HL-60 (cell line): ENCODE measurements at regions not wholly inside any gene's neighbourhood (a gene's known extent, or its start where the extent isn't known, plus 50 kb on each side); places are given as distances from the start of the nearest gene placed in this dataset.

Experiments used
- POLR2AphosphoS5 ChIP-seq: IDR thresholded peaks from 2 replicates; pipeline ENCODE4 v1.6.1; 2012; ENCODE audit warnings: low read depth
- TF ChIP-seq, protein P1 (sequence below): IDR thresholded peaks from one replicate; pipeline ENCODE4 v1.5.1; 2011; ENCODE audit warnings: low read length, control low read depth, inconsistent platforms; ENCODE audit not compliant: insufficient read depth
- TF ChIP-seq, protein P2 (sequence below): IDR thresholded peaks from 2 replicates; pipeline ENCODE4 v1.6.1; 2012; ENCODE audit warnings: low read depth; ENCODE audit not compliant: insufficient replicate concordance

- TF ChIP-seq, protein P1, sequence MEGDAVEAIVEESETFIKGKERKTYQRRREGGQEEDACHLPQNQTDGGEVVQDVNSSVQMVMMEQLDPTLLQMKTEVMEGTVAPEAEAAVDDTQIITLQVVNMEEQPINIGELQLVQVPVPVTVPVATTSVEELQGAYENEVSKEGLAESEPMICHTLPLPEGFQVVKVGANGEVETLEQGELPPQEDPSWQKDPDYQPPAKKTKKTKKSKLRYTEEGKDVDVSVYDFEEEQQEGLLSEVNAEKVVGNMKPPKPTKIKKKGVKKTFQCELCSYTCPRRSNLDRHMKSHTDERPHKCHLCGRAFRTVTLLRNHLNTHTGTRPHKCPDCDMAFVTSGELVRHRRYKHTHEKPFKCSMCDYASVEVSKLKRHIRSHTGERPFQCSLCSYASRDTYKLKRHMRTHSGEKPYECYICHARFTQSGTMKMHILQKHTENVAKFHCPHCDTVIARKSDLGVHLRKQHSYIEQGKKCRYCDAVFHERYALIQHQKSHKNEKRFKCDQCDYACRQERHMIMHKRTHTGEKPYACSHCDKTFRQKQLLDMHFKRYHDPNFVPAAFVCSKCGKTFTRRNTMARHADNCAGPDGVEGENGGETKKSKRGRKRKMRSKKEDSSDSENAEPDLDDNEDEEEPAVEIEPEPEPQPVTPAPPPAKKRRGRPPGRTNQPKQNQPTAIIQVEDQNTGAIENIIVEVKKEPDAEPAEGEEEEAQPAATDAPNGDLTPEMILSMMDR = no peak
- TF ChIP-seq, protein P2, sequence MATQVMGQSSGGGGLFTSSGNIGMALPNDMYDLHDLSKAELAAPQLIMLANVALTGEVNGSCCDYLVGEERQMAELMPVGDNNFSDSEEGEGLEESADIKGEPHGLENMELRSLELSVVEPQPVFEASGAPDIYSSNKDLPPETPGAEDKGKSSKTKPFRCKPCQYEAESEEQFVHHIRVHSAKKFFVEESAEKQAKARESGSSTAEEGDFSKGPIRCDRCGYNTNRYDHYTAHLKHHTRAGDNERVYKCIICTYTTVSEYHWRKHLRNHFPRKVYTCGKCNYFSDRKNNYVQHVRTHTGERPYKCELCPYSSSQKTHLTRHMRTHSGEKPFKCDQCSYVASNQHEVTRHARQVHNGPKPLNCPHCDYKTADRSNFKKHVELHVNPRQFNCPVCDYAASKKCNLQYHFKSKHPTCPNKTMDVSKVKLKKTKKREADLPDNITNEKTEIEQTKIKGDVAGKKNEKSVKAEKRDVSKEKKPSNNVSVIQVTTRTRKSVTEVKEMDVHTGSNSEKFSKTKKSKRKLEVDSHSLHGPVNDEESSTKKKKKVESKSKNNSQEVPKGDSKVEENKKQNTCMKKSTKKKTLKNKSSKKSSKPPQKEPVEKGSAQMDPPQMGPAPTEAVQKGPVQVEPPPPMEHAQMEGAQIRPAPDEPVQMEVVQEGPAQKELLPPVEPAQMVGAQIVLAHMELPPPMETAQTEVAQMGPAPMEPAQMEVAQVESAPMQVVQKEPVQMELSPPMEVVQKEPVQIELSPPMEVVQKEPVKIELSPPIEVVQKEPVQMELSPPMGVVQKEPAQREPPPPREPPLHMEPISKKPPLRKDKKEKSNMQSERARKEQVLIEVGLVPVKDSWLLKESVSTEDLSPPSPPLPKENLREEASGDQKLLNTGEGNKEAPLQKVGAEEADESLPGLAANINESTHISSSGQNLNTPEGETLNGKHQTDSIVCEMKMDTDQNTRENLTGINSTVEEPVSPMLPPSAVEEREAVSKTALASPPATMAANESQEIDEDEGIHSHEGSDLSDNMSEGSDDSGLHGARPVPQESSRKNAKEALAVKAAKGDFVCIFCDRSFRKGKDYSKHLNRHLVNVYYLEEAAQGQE = no peak
- no peak for TF ChIP-seq POLR2AphosphoS5
Measured at GRCh38 chr2:192412394-192412793, 217.7 kb upstream of the TMEFF2 start.
